ENCODE measurements at regions not wholly inside any gene's neighbourhood (a gene's known extent, or its start where the extent isn't known, plus 50 kb on each side); places are given as distances from the start of the nearest gene placed in this dataset.

DNA sequence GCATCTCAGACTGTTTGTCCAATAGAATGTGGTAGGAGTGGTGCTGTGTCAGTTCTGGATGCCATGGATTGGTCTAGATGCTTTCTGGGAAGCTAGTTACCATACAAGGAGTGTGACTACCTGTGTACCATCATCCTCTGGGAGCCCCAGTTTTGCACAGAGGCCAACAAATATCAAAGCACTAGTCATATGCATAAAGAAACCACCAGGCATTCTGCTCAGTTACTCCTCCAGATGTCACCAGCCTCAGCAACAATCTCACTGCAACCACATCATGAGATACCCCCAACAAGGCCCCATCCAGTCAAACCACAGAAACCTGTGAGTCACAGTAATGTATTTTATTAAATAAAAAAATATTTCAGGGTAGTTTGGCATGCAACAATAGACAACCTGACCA, 435.8 kb upstream of the CPEB2 start:
- TF ChIP-seq POLR2AphosphoS5 (IDR thresholded peaks at IDR 0.05; ENCODE audit: insufficient read depth in 1 of 2, low read depth in 1 of 2) (no peak), POLR2A (IDR thresholded peaks at IDR 0.05) (no peak)

Data from vagina (tissue), 2 donors.